DOHH2 (cell line): ENCODE measurements at regions not wholly inside any gene's neighbourhood (a gene's known extent, or its start where the extent isn't known, plus 50 kb on each side); places are given as distances from the start of the nearest gene placed in this dataset.

Experiments
- CTCF ChIP-seq: fragments of 200-600 bp; sonication (generic); IDR thresholded peaks from one replicate; pipeline ENCODE4 v1.5.1; 2014; ENCODE audit warnings: antibody characterized with exemption, mild to moderate bottlenecking, low read depth, low read length; ENCODE audit not compliant: poor library complexity, severe bottlenecking
- EZH2phosphoT487 ChIP-seq: fragments of 200-600 bp; sonication (generic); IDR thresholded peaks from 2 replicates; pipeline ENCODE4 v1.6.1; 2017; ENCODE audit warnings: borderline replicate concordance, mild to moderate bottlenecking, antibody characterized with exemption, low read length, moderate library complexity, mixed read lengths

- TF ChIP-seq CTCF (peak; percentile 48), EZH2phosphoT487 (no peak)
Observed at GRCh38 chr9:124197177-124198095, 60.3 kb upstream of the NEK6 start.
